Activated CD8-positive, alpha-beta memory T cell treated with anti-CD3 and anti-CD28 coated beads, Interleukin-2, amount 10 ng/mL, durations not matched to agents 7 days and 5 days (primary cell): ENCODE measurements at regions not wholly inside any gene's neighbourhood (a gene's known extent, or its start where the extent isn't known, plus 50 kb on each side); places are given as distances from the start of the nearest gene placed in this dataset.

Experiments used
- ATAC-seq: fragments of 150-1000 bp; cut with Tn5 transposase; one replicate; pipeline ENCODE4 v1.10.0; 2021; ENCODE audit warnings: moderate library complexity
- CTCF ChIA-PET: fragments of 350-600 bp; sonication (Branson Sonifier 250); formaldehyde crosslinking; loops from one replicate; lab custom pipeline; 2021; ENCODE audit warnings: antibody characterized with exemption; lab: Charles Lee
- DNase-seq: peaks from one replicate; pipeline ENCODE4 v3.0.0-alpha.2; 2020
- H3K27ac Mint-ChIP-seq: one replicate; pipeline ENCODE4 v1.8.0; 2021; ENCODE audit warnings: mild to moderate bottlenecking, mixed read lengths
- H3K27me3 Mint-ChIP-seq: one replicate; pipeline ENCODE4 v1.8.0; 2021; ENCODE audit warnings: mixed read lengths
- H3K36me3 Mint-ChIP-seq: one replicate; pipeline ENCODE4 v1.8.0; 2021; ENCODE audit warnings: mild to moderate bottlenecking, mixed read lengths
- H3K4me1 Mint-ChIP-seq: one replicate; pipeline ENCODE4 v1.8.0; 2021; ENCODE audit warnings: mixed read lengths
- H3K4me3 Mint-ChIP-seq: one replicate; pipeline ENCODE4 v1.8.0; 2021; ENCODE audit warnings: mild to moderate bottlenecking, moderate library complexity, mixed read lengths
- H3K9me3 Mint-ChIP-seq: one replicate; pipeline ENCODE4 v1.8.0; 2022; ENCODE audit warnings: low read depth, mixed read lengths

GRCh38 chr12:90407841-90408240 is 547.1 kb downstream of the CCER1 start:
- Mint-ChIP-seq H3K4me3 (no peak overlapping the region), H3K27ac (no peak overlapping the region), H3K36me3 (no peaks in the 10 kb centered on the region), H3K4me1 (no peaks in the 10 kb centered on the region), H3K9me3 (no peaks in the 10 kb centered on the region), H3K27me3 (no peaks in the 10 kb centered on the region)
- CTCF ChIA-PET: no interaction called here
- DNase-seq (no peak), ATAC-seq (no peak)

- ATAC-seq (no peak), DNase-seq (no peak)
- Mint-ChIP-seq H3K27me3 (no peaks in the 10 kb centered on the region), H3K4me1 (no peaks in the 10 kb centered on the region), H3K36me3 (no peaks in the 10 kb centered on the region), H3K4me3 (no peak overlapping the region), H3K9me3 (no peaks in the 10 kb centered on the region), H3K27ac (no peak overlapping the region)
- CTCF ChIA-PET: no interaction called here
These were observed 550.9 kb downstream of the CCER1 start for GRCh38 chr12:90404071-90404470.

GRCh38 chr12:90401185-90401584 is 553.8 kb downstream of the CCER1 start:
- Mint-ChIP-seq H3K4me1 (no peaks in the 10 kb centered on the region), H3K27ac (no peak overlapping the region), H3K4me3 (no peak overlapping the region), H3K36me3 (no peaks in the 10 kb centered on the region), H3K27me3 (no peaks in the 10 kb centered on the region), H3K9me3 (no peaks in the 10 kb centered on the region)
- ATAC-seq (no peak), DNase-seq (no peak)
- CTCF ChIA-PET: no interaction called here

DNA sequence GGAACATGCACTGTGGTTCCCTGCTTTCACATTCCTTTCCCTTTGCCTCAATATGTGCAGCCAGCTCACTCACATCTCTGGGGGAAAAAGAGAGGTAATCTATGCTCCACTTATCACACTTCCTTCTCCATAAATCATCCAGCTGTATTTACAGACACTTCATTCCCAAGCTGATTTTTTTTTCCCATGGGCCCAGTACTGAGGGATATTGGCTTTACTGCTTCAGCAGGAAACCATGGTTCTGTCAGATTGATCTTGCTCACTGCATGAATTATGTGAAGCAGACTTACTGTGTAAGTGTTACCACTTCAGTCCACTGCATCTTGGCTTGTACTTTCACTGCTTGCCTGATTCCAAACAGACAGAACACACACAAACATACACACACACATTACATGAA is 555.6 kb downstream of the CCER1 start:
- Mint-ChIP-seq H3K36me3 (no peaks in the 10 kb centered on the region), H3K9me3 (no peaks in the 10 kb centered on the region), H3K27me3 (no peaks in the 10 kb centered on the region), H3K27ac (no peak overlapping the region), H3K4me1 (no peaks in the 10 kb centered on the region), H3K4me3 (no peak overlapping the region)
- ATAC-seq (no peak), DNase-seq (no peak)
- CTCF ChIA-PET: no interaction called here

DNA sequence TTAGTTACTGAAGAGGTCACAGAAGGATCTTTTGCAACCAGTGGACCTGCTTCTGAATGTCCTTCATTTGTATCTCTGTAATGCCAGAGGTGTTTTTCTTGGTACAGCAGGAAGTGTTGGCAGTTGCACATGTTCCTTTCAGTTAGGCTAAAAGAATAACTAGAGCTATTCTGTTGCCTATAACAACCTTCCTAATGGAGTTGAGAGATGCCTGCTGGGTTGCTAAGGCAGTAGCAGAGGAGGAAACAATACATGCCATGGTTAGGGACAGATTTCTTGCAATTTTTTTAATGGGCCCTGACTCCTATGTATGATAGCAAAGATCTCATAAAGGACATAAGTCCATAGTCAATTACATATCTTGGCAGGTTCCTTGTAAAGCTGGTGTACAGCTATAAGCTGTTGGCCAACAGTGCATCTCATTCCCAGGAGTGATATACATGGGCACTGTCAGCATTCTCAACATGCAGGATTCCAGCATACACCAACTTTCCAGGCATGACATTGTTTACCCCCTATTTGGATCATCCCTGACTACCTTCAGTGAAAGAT is 556.6 kb downstream of the CCER1 start:
- Mint-ChIP-seq H3K27ac (no peak overlapping the region), H3K4me1 (no peaks in the 10 kb centered on the region), H3K27me3 (no peaks in the 10 kb centered on the region), H3K4me3 (no peak overlapping the region), H3K36me3 (no peaks in the 10 kb centered on the region), H3K9me3 (no peaks in the 10 kb centered on the region)
- CTCF ChIA-PET: no interaction called here
- no peak for DNase-seq
- ATAC-seq: no peak

DNA sequence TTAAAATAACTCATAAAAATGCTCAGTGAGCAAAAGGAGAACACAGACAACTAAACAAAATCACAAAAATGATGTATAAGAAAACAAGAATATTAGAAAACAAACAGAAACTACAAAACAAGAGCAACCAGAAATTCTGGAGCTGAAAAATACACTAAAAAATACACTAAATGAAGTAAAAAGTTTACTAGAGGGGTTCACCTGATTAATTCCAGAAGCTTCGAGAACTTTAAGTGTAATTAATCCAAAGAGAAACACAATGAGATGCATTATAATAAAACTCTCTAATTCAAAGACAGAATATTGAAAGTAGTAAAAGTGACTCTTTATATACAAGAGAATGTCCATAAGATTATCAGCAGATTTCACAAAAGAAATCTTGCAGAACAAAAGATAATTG is 558.4 kb downstream of the CCER1 start:
- no peak overlapping the region for H3K4me3 Mint-ChIP-seq
- no peak for ATAC-seq
- H3K4me1 Mint-ChIP-seq: no peaks in the 10 kb centered on the region
- no peaks in the 10 kb centered on the region for H3K36me3 Mint-ChIP-seq
- H3K27ac Mint-ChIP-seq: no peak overlapping the region
- no peaks in the 10 kb centered on the region for H3K27me3 Mint-ChIP-seq
- CTCF ChIA-PET: no interaction called here
- no peak for DNase-seq
- no peaks in the 10 kb centered on the region for H3K9me3 Mint-ChIP-seq

DNA sequence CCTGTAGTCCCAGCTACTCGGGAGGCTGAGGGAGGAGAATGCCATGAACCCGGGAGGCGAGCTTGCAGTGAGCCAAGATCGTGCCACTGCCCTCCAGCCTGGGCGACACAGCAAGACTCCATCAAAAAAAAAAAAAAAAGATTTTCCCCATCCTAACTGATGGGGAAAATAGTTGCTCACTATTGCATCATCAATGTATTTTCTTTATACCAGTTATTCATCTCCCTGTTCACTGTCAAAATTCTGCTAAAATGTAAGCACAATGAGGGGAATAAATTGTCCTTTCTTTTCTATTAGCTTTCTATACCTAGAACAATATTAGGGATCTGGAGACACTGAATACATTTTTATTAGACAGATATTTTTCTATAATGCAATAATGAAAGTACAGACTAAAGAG is 561.3 kb downstream of the CCER1 start:
- H3K9me3 Mint-ChIP-seq: no peaks in the 10 kb centered on the region
- CTCF ChIA-PET: no interaction called here
- no peaks in the 10 kb centered on the region for H3K4me1 Mint-ChIP-seq
- H3K4me3 Mint-ChIP-seq: no peak overlapping the region
- no peaks in the 10 kb centered on the region for H3K36me3 Mint-ChIP-seq
- ATAC-seq (no peak), DNase-seq (no peak)
- no peaks in the 10 kb centered on the region for H3K27me3 Mint-ChIP-seq
- H3K27ac Mint-ChIP-seq: no peak overlapping the region

DNA sequence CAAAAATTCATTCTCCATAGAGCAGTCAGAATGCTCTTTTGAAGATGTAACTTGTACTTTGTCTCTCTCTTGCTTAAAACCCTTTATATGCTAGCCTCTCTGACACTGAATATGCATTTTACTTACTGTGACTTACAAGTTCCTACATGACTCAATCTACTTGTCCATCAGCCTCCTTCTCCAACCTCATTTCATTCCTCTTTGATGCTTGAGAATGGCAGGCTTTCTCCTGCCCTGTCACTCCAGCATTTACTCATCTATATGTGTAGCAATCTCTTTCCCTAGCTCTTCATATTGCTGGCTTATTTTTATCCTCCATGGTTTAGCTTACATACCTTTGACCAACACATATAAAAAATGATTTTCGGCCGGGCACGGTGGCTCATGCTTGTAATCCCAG is 561.9 kb downstream of the CCER1 start:
- DNase-seq (no peak), ATAC-seq (no peak)
- no peak overlapping the region for H3K4me3 Mint-ChIP-seq
- CTCF ChIA-PET: no interaction called here
- no peak overlapping the region for H3K27ac Mint-ChIP-seq
- no peaks in the 10 kb centered on the region for H3K4me1 Mint-ChIP-seq
- no peaks in the 10 kb centered on the region for H3K27me3 Mint-ChIP-seq
- no peaks in the 10 kb centered on the region for H3K36me3 Mint-ChIP-seq
- H3K9me3 Mint-ChIP-seq: no peaks in the 10 kb centered on the region

DNA sequence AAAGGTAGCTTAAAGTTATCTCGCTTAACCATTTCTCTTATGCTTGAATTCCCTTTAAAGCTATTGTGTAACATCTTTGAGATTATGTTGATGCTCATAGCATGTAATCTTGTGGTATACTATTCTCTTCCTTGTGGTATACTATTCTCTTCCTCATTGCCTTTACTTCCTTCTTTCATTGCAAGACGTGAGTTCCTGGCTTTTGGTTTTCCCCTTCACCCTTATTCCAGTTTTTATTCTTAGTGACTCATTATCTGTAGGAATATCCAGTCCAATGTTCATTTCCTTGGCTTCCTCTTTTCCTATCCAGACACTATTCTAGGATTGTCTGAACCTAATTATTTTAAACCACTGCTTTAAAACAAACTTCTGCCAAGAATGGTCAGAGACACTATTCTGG is 564.0 kb downstream of the CCER1 start:
- CTCF ChIA-PET: no interaction called here
- no peaks in the 10 kb centered on the region for H3K4me1 Mint-ChIP-seq
- no peaks in the 10 kb centered on the region for H3K9me3 Mint-ChIP-seq
- no peak for DNase-seq
- H3K36me3 Mint-ChIP-seq: no peaks in the 10 kb centered on the region
- no peak overlapping the region for H3K27ac Mint-ChIP-seq
- no peak for ATAC-seq
- H3K27me3 Mint-ChIP-seq: no peaks in the 10 kb centered on the region
- H3K4me3 Mint-ChIP-seq: no peak overlapping the region

GRCh38 chr12:90368081-90368480 is 586.9 kb downstream of the CCER1 start:
- Mint-ChIP-seq H3K27ac (no peak overlapping the region), H3K36me3 (no peaks in the 10 kb centered on the region), H3K27me3 (no peaks in the 10 kb centered on the region), H3K4me1 (no peaks in the 10 kb centered on the region), H3K9me3 (no peaks in the 10 kb centered on the region), H3K4me3 (no peak overlapping the region)
- no peak for ATAC-seq
- DNase-seq: no peak
- CTCF ChIA-PET: no interaction called here

DNA sequence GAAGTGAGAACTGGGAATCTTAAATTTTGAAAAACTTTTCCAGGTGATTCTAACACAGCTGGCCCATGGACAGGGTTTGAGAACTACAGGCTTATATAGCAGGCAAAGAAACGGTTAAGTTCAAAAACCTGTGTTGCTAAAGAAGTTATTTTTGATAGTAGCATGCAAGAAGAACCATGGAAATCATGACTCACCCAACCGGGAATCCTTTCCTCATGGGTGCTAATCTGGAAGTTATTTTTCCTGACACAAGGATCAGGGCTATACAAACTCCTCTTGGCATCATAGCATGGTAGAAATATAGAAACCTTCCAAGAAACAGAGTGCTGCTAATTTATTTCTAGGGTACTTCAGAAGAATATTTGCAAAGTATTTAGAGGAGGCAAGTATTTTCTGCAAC is 588.7 kb downstream of the CCER1 start:
- H3K4me1 Mint-ChIP-seq: no peaks in the 10 kb centered on the region
- H3K4me3 Mint-ChIP-seq: no peak overlapping the region
- DNase-seq: no peak
- H3K9me3 Mint-ChIP-seq: no peaks in the 10 kb centered on the region
- no peak for ATAC-seq
- H3K36me3 Mint-ChIP-seq: no peaks in the 10 kb centered on the region
- no peaks in the 10 kb centered on the region for H3K27me3 Mint-ChIP-seq
- no peak overlapping the region for H3K27ac Mint-ChIP-seq
- CTCF ChIA-PET: no interaction called here

DNA sequence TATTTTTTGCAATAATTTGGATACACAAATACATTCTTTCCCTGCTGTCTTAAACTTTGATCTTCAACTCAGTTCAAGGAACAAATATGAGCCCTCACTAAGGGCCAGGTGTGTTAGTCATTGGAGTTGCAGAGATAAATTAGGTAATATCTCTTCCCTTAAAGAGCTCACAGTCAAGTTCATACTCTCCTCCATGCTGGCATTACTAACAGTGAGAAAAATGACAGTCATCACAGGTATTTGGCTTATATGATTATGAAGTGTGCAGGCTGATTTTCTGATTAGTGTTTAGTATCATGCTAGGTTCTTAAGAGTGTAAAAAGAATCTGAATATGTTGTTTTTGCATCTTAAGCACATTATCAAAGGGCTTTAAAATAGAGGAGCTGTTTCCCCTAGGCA is 594.7 kb downstream of the CCER1 start:
- no peak for ATAC-seq
- no peak overlapping the region for H3K4me3 Mint-ChIP-seq
- DNase-seq: no peak
- H3K36me3 Mint-ChIP-seq: no peaks in the 10 kb centered on the region
- H3K27me3 Mint-ChIP-seq: no peaks in the 10 kb centered on the region
- CTCF ChIA-PET: no interaction called here
- H3K4me1 Mint-ChIP-seq: no peaks in the 10 kb centered on the region
- no peak overlapping the region for H3K27ac Mint-ChIP-seq
- no peaks in the 10 kb centered on the region for H3K9me3 Mint-ChIP-seq

DNA sequence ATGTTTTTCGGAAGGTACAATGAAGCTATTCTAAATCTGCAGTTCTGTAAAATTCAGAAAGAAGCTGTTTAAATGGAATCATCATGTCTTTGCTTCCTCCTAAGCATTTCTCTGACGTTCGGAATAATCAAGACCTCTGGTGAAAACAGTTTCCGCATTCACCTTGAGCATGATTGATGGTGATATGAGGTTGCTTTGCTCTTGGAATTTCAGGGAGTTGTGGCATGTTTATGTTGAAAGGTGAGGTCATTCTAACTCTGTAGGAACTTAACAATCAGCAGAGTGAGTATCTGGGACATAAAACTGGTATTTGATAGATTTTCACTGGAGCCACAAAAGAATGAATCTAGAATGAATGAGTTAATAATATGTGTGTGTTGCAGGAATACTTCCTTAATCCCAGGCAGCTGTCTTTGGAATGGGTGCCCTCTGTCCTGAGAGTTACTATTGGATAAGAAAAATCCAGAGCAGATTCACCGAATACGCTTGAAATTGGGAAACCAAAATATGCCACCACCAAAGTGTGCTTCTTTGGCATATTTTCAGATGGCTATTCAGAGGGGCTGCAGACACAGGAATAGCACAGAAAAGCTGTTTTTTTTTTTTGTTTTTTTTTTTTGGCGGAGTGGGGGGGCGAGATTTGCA is 599.1 kb downstream of the CCER1 start:
- CTCF ChIA-PET: no interaction called here
- Mint-ChIP-seq H3K4me3 (no peak overlapping the region), H3K4me1 (no peaks in the 10 kb centered on the region), H3K9me3 (no peaks in the 10 kb centered on the region), H3K27me3 (no peaks in the 10 kb centered on the region), H3K27ac (no peak overlapping the region), H3K36me3 (no peaks in the 10 kb centered on the region)
- no peak for ATAC-seq
- no peak for DNase-seq

DNA sequence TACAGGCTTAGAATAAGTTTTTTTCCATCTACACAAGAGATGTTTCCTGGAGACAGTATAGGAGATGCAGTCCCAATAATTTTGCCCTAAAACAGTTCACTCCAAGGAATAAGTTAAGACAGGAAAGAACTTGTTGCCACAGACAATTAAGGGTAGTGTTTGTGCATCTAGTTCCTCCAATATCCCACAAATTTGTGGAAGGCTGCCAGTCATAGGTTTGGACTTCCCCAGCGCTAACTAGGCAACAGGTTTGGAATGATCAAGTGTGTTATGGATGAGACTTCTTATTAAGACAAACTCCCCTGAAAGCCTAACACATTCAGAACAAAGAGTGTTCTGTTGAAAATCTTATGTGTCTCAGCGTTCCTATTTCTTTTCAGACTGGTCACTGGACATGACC is 611.0 kb downstream of the CCER1 start:
- Mint-ChIP-seq H3K4me3 (no peak overlapping the region), H3K9me3 (no peaks in the 10 kb centered on the region), H3K27ac (no peak overlapping the region), H3K36me3 (no peaks in the 10 kb centered on the region), H3K27me3 (peaks cover 14% of the 10 kb centered on the region), H3K4me1 (no peaks in the 10 kb centered on the region)
- DNase-seq (no peak), ATAC-seq (no peak)
- CTCF ChIA-PET: no interaction called here

DNA sequence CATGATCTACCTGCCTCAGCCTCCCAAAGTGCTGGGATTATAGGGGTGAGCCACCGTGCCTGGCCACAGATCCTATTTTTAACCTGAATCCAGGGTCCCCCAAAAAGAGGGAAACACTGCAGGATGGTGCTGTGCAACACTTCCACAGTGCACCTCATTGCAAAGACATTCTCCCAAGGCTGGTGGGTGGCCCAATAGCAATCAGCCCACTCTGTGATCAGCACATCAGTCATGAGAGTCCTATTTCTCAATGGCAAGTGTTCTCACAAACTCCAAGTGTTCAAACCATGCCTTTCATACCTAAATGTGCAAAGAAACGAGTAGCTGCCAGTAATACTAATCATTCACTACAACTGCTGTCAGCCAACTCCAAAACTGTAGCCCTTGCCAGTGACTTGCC is 612.9 kb downstream of the CCER1 start:
- CTCF ChIA-PET: no interaction called here
- no peaks in the 10 kb centered on the region for H3K9me3 Mint-ChIP-seq
- H3K4me1 Mint-ChIP-seq: no peaks in the 10 kb centered on the region
- H3K27ac Mint-ChIP-seq: no peak overlapping the region
- ATAC-seq (no peak), DNase-seq (no peak)
- no peaks in the 10 kb centered on the region for H3K36me3 Mint-ChIP-seq
- no peak overlapping the region for H3K4me3 Mint-ChIP-seq
- peaks cover 14% of the 10 kb centered on the region for H3K27me3 Mint-ChIP-seq
